Fibroblast of lung (primary cell): ENCODE measurements at regions not wholly inside any gene's neighbourhood (a gene's known extent, or its start where the extent isn't known, plus 50 kb on each side); places are given as distances from the start of the nearest gene placed in this dataset.

ENCODE experiments used
- DNase-seq, 2 donors: peaks; one replicate each; pipeline versions ENCODE4 v3.0.0 to v3.0.0-alpha.2; 2010; ENCODE audit warnings: low read depth in 2 of 2
- H2AFZ ChIP-seq: 2 replicates; pipeline ENCODE4 v1.5.1; 2012; ENCODE audit warnings: low read length, control low read depth, inconsistent platforms
- H3K27ac ChIP-seq: 2 replicates; pipeline ENCODE4 v1.5.1; 2011; ENCODE audit warnings: low read length, control low read depth; ENCODE audit not compliant: insufficient read depth
- H3K27me3 ChIP-seq: 2 replicates; pipeline ENCODE4 v1.5.1; 2011; ENCODE audit warnings: mild to moderate bottlenecking, low read length; ENCODE audit not compliant: control insufficient read depth, insufficient read depth
- H3K36me3 ChIP-seq: 2 replicates; pipeline ENCODE4 v1.5.1; 2011; ENCODE audit warnings: low read length; ENCODE audit not compliant: control insufficient read depth, insufficient read depth
- H3K4me1 ChIP-seq: 2 replicates; pipeline ENCODE4 v1.5.1; 2011; ENCODE audit warnings: low read length; ENCODE audit not compliant: control insufficient read depth, insufficient read depth; ENCODE audit errors: extremely low read depth
- H3K4me2 ChIP-seq: 2 replicates; pipeline ENCODE4 v1.5.1; 2011; ENCODE audit warnings: low read length, control low read depth; ENCODE audit not compliant: insufficient read depth; ENCODE audit errors: extremely low read depth
- H3K4me3 ChIP-seq, 4 experiments: fragments of 200-600 bp in 1 of 4; sonication (generic) in 1 of 4; replicated peaks in 1 of 4; 2 replicates each; pipeline ENCODE4 v1.5.1; 2011 to 2016; ENCODE audit warnings: low read length in 4 of 4, low read depth in 3 of 4, mild to moderate bottlenecking in 3 of 4, control low read depth in 2 of 4, inconsistent platforms in 1 of 4, mixed read lengths in 1 of 4; ENCODE audit not compliant: insufficient read depth in 1 of 4; ENCODE audit errors: control extremely low read depth in 1 of 4
- H3K79me2 ChIP-seq: 2 replicates; pipeline ENCODE4 v1.5.1; 2012; ENCODE audit warnings: mild to moderate bottlenecking, low read length, inconsistent platforms; ENCODE audit not compliant: control insufficient read depth, insufficient read depth
- H3K9ac ChIP-seq: 2 replicates; pipeline ENCODE4 v1.5.1; 2011; ENCODE audit warnings: mild to moderate bottlenecking, low read length, control low read depth; ENCODE audit not compliant: insufficient read depth
- H3K9me3 ChIP-seq: 2 replicates; pipeline ENCODE4 v1.5.1; 2012; ENCODE audit warnings: low read depth, low read length; ENCODE audit not compliant: control insufficient read depth, insufficient read depth
- H4K20me1 ChIP-seq: 2 replicates; pipeline ENCODE4 v1.5.1; 2011; ENCODE audit warnings: low read length; ENCODE audit not compliant: control insufficient read depth, insufficient read depth; ENCODE audit errors: extremely low read depth
- EZH2 ChIP-seq: IDR thresholded peaks from 2 replicates; pipeline ENCODE4 v1.5.1; 2012; ENCODE audit warnings: low read length, control low read depth, mild to moderate bottlenecking; ENCODE audit errors: missing control alignments
- TF ChIP-seq, protein P1 (sequence below), 2 donors: IDR thresholded peaks in 1 of 2; conservative IDR thresholded peaks in 1 of 2; 1 replicate in 1 of 2; 2 replicates in 1 of 2; pipeline ENCODE4 v1.5.1; 2011 to 2012; ENCODE audit warnings: low read length in 2 of 2, control low read depth in 1 of 2, inconsistent platforms in 1 of 2, low read depth in 1 of 2, mild to moderate bottlenecking in 1 of 2

GRCh38 chr14:61607570-61608244 lies 87.6 kb upstream of the HIF1A start:
- TF ChIP-seq, protein P1, sequence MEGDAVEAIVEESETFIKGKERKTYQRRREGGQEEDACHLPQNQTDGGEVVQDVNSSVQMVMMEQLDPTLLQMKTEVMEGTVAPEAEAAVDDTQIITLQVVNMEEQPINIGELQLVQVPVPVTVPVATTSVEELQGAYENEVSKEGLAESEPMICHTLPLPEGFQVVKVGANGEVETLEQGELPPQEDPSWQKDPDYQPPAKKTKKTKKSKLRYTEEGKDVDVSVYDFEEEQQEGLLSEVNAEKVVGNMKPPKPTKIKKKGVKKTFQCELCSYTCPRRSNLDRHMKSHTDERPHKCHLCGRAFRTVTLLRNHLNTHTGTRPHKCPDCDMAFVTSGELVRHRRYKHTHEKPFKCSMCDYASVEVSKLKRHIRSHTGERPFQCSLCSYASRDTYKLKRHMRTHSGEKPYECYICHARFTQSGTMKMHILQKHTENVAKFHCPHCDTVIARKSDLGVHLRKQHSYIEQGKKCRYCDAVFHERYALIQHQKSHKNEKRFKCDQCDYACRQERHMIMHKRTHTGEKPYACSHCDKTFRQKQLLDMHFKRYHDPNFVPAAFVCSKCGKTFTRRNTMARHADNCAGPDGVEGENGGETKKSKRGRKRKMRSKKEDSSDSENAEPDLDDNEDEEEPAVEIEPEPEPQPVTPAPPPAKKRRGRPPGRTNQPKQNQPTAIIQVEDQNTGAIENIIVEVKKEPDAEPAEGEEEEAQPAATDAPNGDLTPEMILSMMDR (conservative IDR thresholded peaks at IDR 0.05 in 1 of 2, IDR thresholded peaks at IDR 0.05 in 1 of 2; ENCODE audit: low read depth in 1 of 2, low read length in 2 of 2) = no peak
- TF ChIP-seq EZH2 = no peak
- Histone ChIP-seq H2AFZ (no peak overlapping the region), H4K20me1 (no peaks in the 10 kb centered on the region), H3K4me1 (peaks cover 5% of the 10 kb centered on the region), H3K36me3 (no peaks in the 10 kb centered on the region), H3K9ac (no peak overlapping the region), H3K79me2 (no peaks in the 10 kb centered on the region), H3K4me2 (no peak overlapping the region), H3K27ac (no peak overlapping the region), H3K9me3 (no peaks in the 10 kb centered on the region), H3K27me3 (no peaks in the 10 kb centered on the region), H3K4me3 (no peak overlapping the region)
- no peak for DNase-seq

GRCh38 chr14:61608245-61609165 lies 86.8 kb upstream of the HIF1A start:
- no peaks in the 10 kb centered on the region for H4K20me1 ChIP-seq
- TF ChIP-seq, protein P1 (conservative IDR thresholded peaks at IDR 0.05 in 1 of 2, IDR thresholded peaks at IDR 0.05 in 1 of 2; ENCODE audit: low read depth in 1 of 2, low read length in 2 of 2) = no peak
- TF ChIP-seq EZH2 = no peak
- H3K4me3 ChIP-seq = no peak overlapping the region
- peak; percentile 60 to 86 for DNase-seq
- no peaks in the 10 kb centered on the region for H3K36me3 ChIP-seq
- no peak overlapping the region for H3K9ac ChIP-seq
- no peak overlapping the region for H3K4me2 ChIP-seq
- H3K27me3 ChIP-seq = no peaks in the 10 kb centered on the region
- H3K4me1 ChIP-seq = peaks cover 5% of the 10 kb centered on the region
- no peak overlapping the region for H2AFZ ChIP-seq
- H3K27ac ChIP-seq = no peak overlapping the region
- H3K9me3 ChIP-seq = no peaks in the 10 kb centered on the region
- H3K79me2 ChIP-seq = no peaks in the 10 kb centered on the region

GRCh38 chr14:61609191-61609843 lies 86.0 kb upstream of the HIF1A start:
- no peak overlapping the region for H3K27ac ChIP-seq
- H3K4me3 ChIP-seq = no peak overlapping the region
- H4K20me1 ChIP-seq = no peaks in the 10 kb centered on the region
- no peak overlapping the region for H3K9ac ChIP-seq
- H3K27me3 ChIP-seq = no peaks in the 10 kb centered on the region
- H3K9me3 ChIP-seq = no peaks in the 10 kb centered on the region
- H3K4me1 ChIP-seq = peaks cover 5% of the 10 kb centered on the region
- peak; percentile 64 to 82 for DNase-seq
- TF ChIP-seq EZH2 = no peak
- TF ChIP-seq, protein P1 (conservative IDR thresholded peaks at IDR 0.05 in 1 of 2, IDR thresholded peaks at IDR 0.05 in 1 of 2; ENCODE audit: low read depth in 1 of 2, low read length in 2 of 2) = no peak
- H3K79me2 ChIP-seq = no peaks in the 10 kb centered on the region
- no peak overlapping the region for H2AFZ ChIP-seq
- H3K36me3 ChIP-seq = no peaks in the 10 kb centered on the region
- no peak overlapping the region for H3K4me2 ChIP-seq
